Naive B cell (primary cell): ENCODE measurements at regions not wholly inside any gene's neighbourhood (a gene's known extent, or its start where the extent isn't known, plus 50 kb on each side); places are given as distances from the start of the nearest gene placed in this dataset.

ENCODE experiments used
- ATAC-seq, 2 donors: fragments of 150-1000 bp; cut with Tn5 transposase; 2 replicates each; pipeline ENCODE4 v1.10.0; 2021; ENCODE audit warnings: low read depth in 2 of 2, mild to moderate bottlenecking in 2 of 2, moderate library complexity in 2 of 2
- DNase-seq: peaks from one replicate; pipeline ENCODE4 v3.0.0; 2022
- H3K27ac Mint-ChIP-seq, 6 donors: one replicate each; pipeline ENCODE4 v1.8.0; 2020 to 2022; ENCODE audit warnings: mild to moderate bottlenecking in 6 of 6, mixed read lengths in 6 of 6, moderate library complexity in 5 of 6, inconsistent platforms in 2 of 6
- H3K27me3 Mint-ChIP-seq, 3 donors: one replicate each; pipeline ENCODE4 v1.8.0; 2021 to 2022; ENCODE audit warnings: mixed read lengths in 3 of 3, mild to moderate bottlenecking in 1 of 3
- H3K36me3 Mint-ChIP-seq, 2 donors: one replicate each; pipeline ENCODE4 v1.8.0; 2020 to 2022; ENCODE audit warnings: mixed read lengths in 2 of 2, inconsistent platforms in 1 of 2, mild to moderate bottlenecking in 1 of 2
- H3K4me1 Mint-ChIP-seq, 3 donors: one replicate each; pipeline ENCODE4 v1.8.0; 2020 to 2022; ENCODE audit warnings: mixed read lengths in 3 of 3, inconsistent platforms in 1 of 3, mild to moderate bottlenecking in 1 of 3, moderate library complexity in 1 of 3
- H3K4me3 Mint-ChIP-seq, 8 donors: one replicate each; pipeline ENCODE4 v1.8.0; 2020 to 2022; ENCODE audit warnings: mild to moderate bottlenecking in 8 of 8, mixed read lengths in 8 of 8, moderate library complexity in 8 of 8, inconsistent platforms in 2 of 8
- H3K9me3 Mint-ChIP-seq, 7 donors: one replicate each; pipeline ENCODE4 v1.8.0; 2020 to 2022; ENCODE audit warnings: mixed read lengths in 7 of 7, mild to moderate bottlenecking in 5 of 7, inconsistent platforms in 2 of 7, moderate library complexity in 1 of 7

DNA sequence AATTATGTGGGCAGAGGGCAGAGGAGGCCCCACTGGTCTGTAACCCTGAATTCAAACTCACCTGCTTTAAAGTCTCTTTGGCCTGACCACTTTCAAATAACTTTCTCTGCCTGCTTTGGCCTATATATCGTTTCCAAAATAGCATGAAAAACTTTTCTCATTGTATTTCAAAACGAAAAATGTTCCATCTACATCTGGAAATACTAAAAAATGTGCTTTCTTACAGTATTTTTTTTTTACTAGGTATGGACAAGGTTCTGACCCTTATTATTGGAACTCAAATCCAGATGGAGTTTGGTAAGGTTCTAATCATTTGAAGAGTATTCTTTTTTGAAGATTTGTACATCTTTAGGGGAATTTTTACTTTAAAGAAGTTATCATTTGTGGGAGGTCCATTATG, 241.9 kb downstream of the PAX1 start:
- DNase-seq (no peak), ATAC-seq (no peak)
- Mint-ChIP-seq H3K27me3 (no peaks in the 10 kb centered on the region), H3K27ac (no peak overlapping the region), H3K4me3 (no peak overlapping the region), H3K9me3 (peaks cover 0 to 11% (median 5%) of the 10 kb centered on the region in 7 donors), H3K36me3 (no peaks in the 10 kb centered on the region), H3K4me1 (no peaks in the 10 kb centered on the region)

DNA sequence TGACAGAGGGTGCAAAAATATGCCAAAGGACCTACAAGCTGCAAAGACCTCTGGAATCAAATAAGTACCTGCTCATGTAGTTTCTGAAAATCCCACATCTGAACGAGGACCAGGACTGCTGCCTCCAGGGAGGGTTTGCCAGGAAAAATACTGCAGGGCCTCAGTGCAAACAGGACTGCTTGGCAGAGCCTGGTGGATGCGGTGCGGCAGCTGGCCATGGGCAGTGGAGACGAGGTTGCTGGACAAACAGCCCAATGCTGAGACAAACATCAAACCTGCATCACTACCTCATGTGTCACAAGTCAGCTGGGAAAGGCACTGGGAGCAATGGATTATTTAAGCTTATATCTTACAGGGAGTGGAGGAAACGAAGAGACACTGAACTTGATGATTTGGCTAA, 238.8 kb downstream of the PAX1 start:
- H3K27me3 Mint-ChIP-seq = no peaks in the 10 kb centered on the region
- H3K36me3 Mint-ChIP-seq = no peaks in the 10 kb centered on the region

DNA sequence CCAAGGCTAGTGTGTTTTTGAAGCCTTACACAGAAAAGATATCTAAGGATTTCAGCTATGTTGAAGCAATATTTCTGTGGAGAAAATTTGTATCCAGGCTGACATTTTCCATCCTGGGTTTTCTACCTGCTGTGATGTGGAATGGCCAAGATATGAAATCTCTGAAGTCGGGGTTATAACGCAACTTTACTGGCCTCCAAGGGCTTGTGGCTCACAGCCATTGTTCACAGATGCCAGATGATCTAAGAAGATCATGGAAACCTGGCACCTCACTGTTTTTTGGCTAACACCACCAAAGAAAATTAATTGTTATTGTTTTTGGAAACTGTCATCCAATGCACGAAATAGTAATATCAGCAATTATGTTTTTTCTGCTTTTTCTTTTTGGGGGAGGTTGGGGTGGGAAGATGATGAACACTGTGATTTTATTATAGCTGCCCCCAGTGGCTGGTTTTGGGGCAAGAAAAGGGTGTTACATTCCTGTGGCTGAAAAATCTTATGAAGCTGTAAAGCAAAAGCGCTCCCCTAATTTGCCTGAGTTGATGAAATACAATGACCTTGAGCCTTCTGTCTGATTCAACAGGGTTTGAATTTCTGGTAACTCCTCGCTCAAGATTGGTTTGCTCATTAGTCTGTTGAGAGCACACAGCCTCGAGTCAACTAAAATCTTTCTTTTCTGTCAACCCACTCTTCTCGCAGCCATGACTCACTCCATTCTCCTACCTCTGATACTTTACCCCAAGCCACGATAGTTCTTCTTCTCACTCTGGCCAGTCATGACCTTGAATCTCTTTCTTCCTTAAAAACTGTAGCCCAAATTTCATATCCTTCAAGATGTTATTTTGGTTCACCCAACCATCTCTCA, 236.7 kb downstream of the PAX1 start:
- Mint-ChIP-seq H3K9me3 (peaks cover 0 to 8% (median 4%) of the 10 kb centered on the region in 7 donors), H3K27ac (no peak overlapping the region), H3K36me3 (no peaks in the 10 kb centered on the region), H3K4me1 (no peaks in the 10 kb centered on the region), H3K4me3 (no peak overlapping the region), H3K27me3 (no peaks in the 10 kb centered on the region)
- DNase-seq (no peak), ATAC-seq (no peak)

More for the DNA sequence above, 238.8 kb downstream of the PAX1 start:
- DNase-seq (no peak), ATAC-seq (no peak)
- Mint-ChIP-seq H3K4me3 (no peak overlapping the region), H3K4me1 (no peaks in the 10 kb centered on the region), H3K9me3 (peaks cover 1 to 10% (median 4%) of the 10 kb centered on the region in 7 donors), H3K27ac (no peak overlapping the region)

GRCh38 chr20:21936720-21937380, 231.4 kb downstream of the PAX1 start:
- Mint-ChIP-seq H3K27ac (no peak overlapping the region), H3K4me3 (no peak overlapping the region), H3K9me3 (peaks cover 0 to 5% (median 2%) of the 10 kb centered on the region in 7 donors), H3K4me1 (no peaks in the 10 kb centered on the region), H3K27me3 (no peaks in the 10 kb centered on the region), H3K36me3 (no peaks in the 10 kb centered on the region)
- DNase-seq (no peak), ATAC-seq (no peak)

GRCh38 chr20:21936261-21936660, 230.8 kb downstream of the PAX1 start:
- no peaks in the 10 kb centered on the region for H3K4me1 Mint-ChIP-seq
- no peaks in the 10 kb centered on the region for H3K27me3 Mint-ChIP-seq
- DNase-seq (no peak), ATAC-seq (no peak)
- H3K4me3 Mint-ChIP-seq = no peak overlapping the region
- H3K36me3 Mint-ChIP-seq = no peaks in the 10 kb centered on the region
- peaks cover 0 to 7% (median 2%) of the 10 kb centered on the region in 7 donors for H3K9me3 Mint-ChIP-seq
- no peak overlapping the region for H3K27ac Mint-ChIP-seq

GRCh38 chr20:21933526-21933925, 228.1 kb downstream of the PAX1 start:
- Mint-ChIP-seq H3K4me1 (no peaks in the 10 kb centered on the region), H3K27me3 (no peaks in the 10 kb centered on the region), H3K9me3 (peaks cover 0 to 10% (median 2%) of the 10 kb centered on the region in 7 donors), H3K36me3 (no peaks in the 10 kb centered on the region), H3K27ac (no peak overlapping the region), H3K4me3 (no peak overlapping the region)
- ATAC-seq (no peak), DNase-seq (no peak)

GRCh38 chr20:21921251-21921650, 215.8 kb downstream of the PAX1 start:
- no peaks in the 10 kb centered on the region for H3K27me3 Mint-ChIP-seq
- H3K27ac Mint-ChIP-seq = no peak overlapping the region
- no peak overlapping the region for H3K4me3 Mint-ChIP-seq
- H3K36me3 Mint-ChIP-seq = no peaks in the 10 kb centered on the region
- no peak for ATAC-seq
- H3K9me3 Mint-ChIP-seq = peaks cover 0 to 14% (median 7%) of the 10 kb centered on the region in 7 donors
- DNase-seq = no peak
- H3K4me1 Mint-ChIP-seq = no peaks in the 10 kb centered on the region

GRCh38 chr20:21920211-21920610, 214.7 kb downstream of the PAX1 start:
- H3K4me3 Mint-ChIP-seq = no peak overlapping the region
- no peaks in the 10 kb centered on the region for H3K27me3 Mint-ChIP-seq
- ATAC-seq (no peak), DNase-seq (no peak)
- no peak overlapping the region for H3K27ac Mint-ChIP-seq
- no peaks in the 10 kb centered on the region for H3K36me3 Mint-ChIP-seq
- H3K9me3 Mint-ChIP-seq = peaks cover 0 to 14% (median 7%) of the 10 kb centered on the region in 7 donors
- no peaks in the 10 kb centered on the region for H3K4me1 Mint-ChIP-seq

DNA sequence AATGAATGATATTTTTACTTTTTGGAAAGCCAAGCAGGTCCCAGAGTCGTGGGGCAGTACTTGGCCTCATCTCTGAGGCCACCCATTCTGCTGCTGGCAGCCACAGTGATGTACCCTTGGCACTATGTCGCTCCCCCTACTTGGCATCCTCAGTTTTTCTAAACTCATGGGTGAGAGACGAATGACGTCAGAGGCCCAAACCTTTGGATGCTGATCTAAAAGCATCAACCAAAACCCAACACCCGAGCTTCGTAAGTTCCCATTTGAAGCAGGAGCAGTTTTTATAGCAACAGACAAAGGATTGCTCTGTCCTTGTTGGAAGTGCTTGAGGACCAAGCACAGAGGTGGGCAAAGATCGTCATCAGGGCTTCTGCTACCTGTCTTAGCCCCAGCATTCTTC, 212.9 kb downstream of the PAX1 start:
- Mint-ChIP-seq H3K27ac (no peak overlapping the region), H3K4me1 (no peaks in the 10 kb centered on the region), H3K9me3 (peaks cover 0 to 6% (median 5%) of the 10 kb centered on the region in 7 donors), H3K4me3 (no peak overlapping the region), H3K36me3 (no peaks in the 10 kb centered on the region), H3K27me3 (no peaks in the 10 kb centered on the region)
- DNase-seq (no peak), ATAC-seq (no peak)

DNA sequence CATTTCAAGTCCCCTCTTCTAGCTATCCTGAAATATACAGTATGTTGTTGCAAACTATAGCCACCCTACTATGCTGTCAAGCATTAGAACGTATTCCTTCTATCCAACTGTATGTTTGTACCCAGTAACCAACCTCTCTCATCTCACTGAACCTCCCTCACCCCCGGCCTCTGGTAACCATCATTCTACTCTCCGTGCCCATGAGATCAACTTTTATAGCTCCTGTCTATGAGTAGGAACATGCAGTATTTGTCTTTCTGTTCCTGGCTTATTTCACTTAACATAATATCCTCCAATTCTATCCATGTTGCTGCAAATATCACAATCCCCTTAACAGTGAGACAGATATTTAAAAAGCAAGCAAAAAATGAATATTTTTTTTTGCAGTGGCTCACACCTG, 196.9 kb downstream of the PAX1 start:
- H3K36me3 Mint-ChIP-seq = no peaks in the 10 kb centered on the region
- DNase-seq (no peak), ATAC-seq (no peak)
- H3K4me3 Mint-ChIP-seq = no peak overlapping the region
- H3K27me3 Mint-ChIP-seq = no peaks in the 10 kb centered on the region
- peaks cover 0 to 15% (median 6%) of the 10 kb centered on the region in 7 donors for H3K9me3 Mint-ChIP-seq
- no peaks in the 10 kb centered on the region for H3K4me1 Mint-ChIP-seq
- no peak overlapping the region for H3K27ac Mint-ChIP-seq

- Mint-ChIP-seq H3K27ac (peak overlapping the region in 1 of 6 donors; percentile 29), H3K4me3 (no peak overlapping the region), H3K4me1 (no peaks in the 10 kb centered on the region), H3K27me3 (no peaks in the 10 kb centered on the region), H3K36me3 (no peaks in the 10 kb centered on the region), H3K9me3 (peaks cover 0 to 15% (median 6%) of the 10 kb centered on the region in 7 donors)
- DNase-seq (no peak), ATAC-seq (no peak)
Measured at GRCh38 chr20:21901470-21902275, 196.2 kb downstream of the PAX1 start.

DNA sequence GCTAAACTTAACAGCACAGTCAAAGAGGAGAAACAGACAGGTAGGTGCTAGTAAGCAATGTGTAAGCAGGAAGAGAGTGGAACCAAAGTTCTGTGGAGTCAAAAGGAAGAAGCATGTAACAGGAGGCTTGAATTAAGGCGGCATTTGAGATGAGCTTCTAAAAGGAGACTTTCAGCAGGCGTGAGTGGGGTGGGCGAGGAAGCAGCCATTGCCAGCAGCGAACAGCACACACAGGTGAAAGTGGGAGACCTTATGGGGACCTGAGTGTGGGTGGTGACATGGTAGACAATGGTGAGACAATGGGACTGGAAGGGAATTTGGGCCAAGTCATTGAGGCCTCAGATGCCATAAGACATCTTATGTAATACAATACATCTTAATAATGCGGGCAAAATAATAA, 195.0 kb downstream of the PAX1 start:
- Mint-ChIP-seq H3K4me1 (no peaks in the 10 kb centered on the region), H3K9me3 (peaks cover 0 to 15% (median 3%) of the 10 kb centered on the region in 7 donors), H3K36me3 (no peaks in the 10 kb centered on the region), H3K4me3 (no peak overlapping the region), H3K27ac (peak overlapping the region in 1 of 6 donors; percentile 21), H3K27me3 (no peaks in the 10 kb centered on the region)
- ATAC-seq (no peak), DNase-seq (no peak)

GRCh38 chr20:21874921-21875320, 169.5 kb downstream of the PAX1 start:
- Mint-ChIP-seq H3K36me3 (no peaks in the 10 kb centered on the region), H3K4me1 (no peaks in the 10 kb centered on the region), H3K9me3 (peaks cover 2 to 21% (median 13%) of the 10 kb centered on the region in 7 donors), H3K27me3 (no peaks in the 10 kb centered on the region), H3K27ac (no peak overlapping the region), H3K4me3 (no peak overlapping the region)
- DNase-seq = no peak
- no peak for ATAC-seq
